Esophagus muscularis mucosa (tissue), 4 donors: ENCODE measurements at regions not wholly inside any gene's neighbourhood (a gene's known extent, or its start where the extent isn't known, plus 50 kb on each side); places are given as distances from the start of the nearest gene placed in this dataset.

ENCODE experiments used
- DNase-seq: peaks from one replicate; pipeline ENCODE4 v3.0.0-alpha.2; 2017; ENCODE audit errors: extremely low spot score
- H3K27ac ChIP-seq, 4 donors: fragments of 200-600 bp; sonication (generic); replicated peaks in 1 of 4; 1 replicate in 3 of 4; 2 replicates in 1 of 4; pipeline ENCODE4 v1.5.1; 2016 to 2019; ENCODE audit warnings: mild to moderate bottlenecking in 1 of 4
- H3K27me3 ChIP-seq, 4 donors: fragments of 200-600 bp; sonication (generic); one replicate each; pipeline versions ENCODE4 v1.5.1 to v1.6.0; 2016 to 2019
- H3K36me3 ChIP-seq, 4 donors: fragments of 200-600 bp; sonication (generic); one replicate each; pipeline ENCODE4 v1.5.1; 2016 to 2019
- H3K4me1 ChIP-seq, 4 donors: fragments of 200-600 bp; sonication (generic); one replicate each; pipeline ENCODE4 v1.5.1; 2016 to 2019
- H3K4me3 ChIP-seq, 4 donors: fragments of 200-600 bp; sonication (generic); 1 replicate in 2 of 4; 2 replicates in 2 of 4; pipeline ENCODE4 v1.5.1; 2016 to 2019; ENCODE audit warnings: mild to moderate bottlenecking in 4 of 4, moderate library complexity in 1 of 4
- H3K9me3 ChIP-seq, 4 donors: fragments of 200-600 bp; sonication (generic); 1 replicate in 3 of 4; 2 replicates in 1 of 4; pipeline ENCODE4 v1.5.1; 2016 to 2019
- CTCF ChIP-seq, 3 experiments: fragments of 200-600 bp in 2 of 3; fragments of 450-650 bp in 1 of 3; sonication (generic) in 2 of 3; IDR thresholded peaks; one replicate each; pipeline ENCODE4 v1.5.1; 2017 to 2019; ENCODE audit warnings: antibody characterized with exemption in 3 of 3, mild to moderate bottlenecking in 2 of 3, moderate library complexity in 1 of 3
- EP300 ChIP-seq: sonication (generic); formaldehyde crosslinking; IDR thresholded peaks from one replicate; pipeline ENCODE4 v1.6.1; 2017; ENCODE audit warnings: antibody characterized with exemption
- POLR2A ChIP-seq: fragments of 450-650 bp; IDR thresholded peaks from one replicate; pipeline ENCODE4 v1.6.1; 2017; ENCODE audit warnings: antibody characterized with exemption, moderate library complexity, mild to moderate bottlenecking, low read depth
- POLR2AphosphoS5 ChIP-seq, 2 donors: sonication (generic); formaldehyde crosslinking; IDR thresholded peaks; one replicate each; pipeline ENCODE4 v1.6.1; 2017; ENCODE audit warnings: antibody characterized with exemption in 2 of 2
- WGBS: methylation state at CpG from one replicate; pipeline ENCODE4 v1.1.5; 2018; 5-methylcytosine and 5-hydroxymethylcytosine counted together
- intact Hi-C: fragments of 100-400 bp; cut with DNase I; formaldehyde crosslinking; loops from one replicate; pipeline ENCODE4 v1.15.1; 2023

DNA sequence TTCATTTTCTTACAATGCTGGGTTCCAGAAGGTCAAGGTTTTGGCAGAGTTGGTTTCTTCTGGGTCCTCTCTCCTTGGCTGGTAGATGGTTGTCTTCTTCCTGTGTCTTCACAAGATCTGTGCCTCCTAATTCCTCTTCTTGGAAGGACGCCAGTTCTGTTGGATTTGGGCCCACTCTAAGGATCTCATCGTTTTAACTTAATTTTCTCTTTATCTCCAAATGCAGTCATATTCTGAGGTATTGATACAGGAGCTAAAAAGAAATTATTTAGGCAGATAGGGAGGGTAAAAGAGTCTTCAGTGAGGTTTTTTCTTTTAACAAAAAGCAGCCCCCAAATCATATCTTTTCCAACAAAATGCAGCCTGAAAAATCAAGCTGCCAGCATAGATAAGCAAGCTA is 998.4 kb downstream of the SOCS6 start:
- TF ChIP-seq POLR2A = no peak
- no peak for TF ChIP-seq CTCF (IDR thresholded peaks at IDR 0.05)
- TF ChIP-seq POLR2AphosphoS5 (IDR thresholded peaks at IDR 0.05) = no peak
- no peak for TF ChIP-seq EP300
- H3K27ac ChIP-seq = no peak overlapping the region
- no peak for DNase-seq
- H3K4me1 ChIP-seq = no peaks in the 10 kb centered on the region
- H3K27me3 ChIP-seq = no peaks in the 10 kb centered on the region
- H3K36me3 ChIP-seq = no peaks in the 10 kb centered on the region
- intact Hi-C loops = no loop called here
- WGBS = 30% methylated on average over 2 of the region's 2 CpGs
- no peak overlapping the region for H3K4me3 ChIP-seq
- H3K9me3 ChIP-seq = no peaks in the 10 kb centered on the region

GRCh38 chr18:71252351-71252865 is 963.6 kb downstream of the SOCS6 start:
- H3K27ac ChIP-seq = no peak overlapping the region
- no peak for TF ChIP-seq CTCF (IDR thresholded peaks at IDR 0.05)
- no peak for TF ChIP-seq EP300
- TF ChIP-seq POLR2A = no peak
- TF ChIP-seq POLR2AphosphoS5 (IDR thresholded peaks at IDR 0.05) = no peak
- no peaks in the 10 kb centered on the region for H3K27me3 ChIP-seq
- H3K36me3 ChIP-seq = no peaks in the 10 kb centered on the region
- H3K4me3 ChIP-seq = no peak overlapping the region
- no peaks in the 10 kb centered on the region for H3K9me3 ChIP-seq
- 77% methylated on average over 6 of the region's 6 CpGs for WGBS
- no peaks in the 10 kb centered on the region for H3K4me1 ChIP-seq
- no peak for DNase-seq
- intact Hi-C loops = no loop called here

GRCh38 chr18:71250191-71250590 is 961.3 kb downstream of the SOCS6 start:
- no peak for DNase-seq
- no peaks in the 10 kb centered on the region for H3K9me3 ChIP-seq
- 81% methylated on average over 1 of the region's 1 CpG for WGBS
- TF ChIP-seq POLR2AphosphoS5 (IDR thresholded peaks at IDR 0.05) (no peak), EP300 (no peak), POLR2A (no peak), CTCF (IDR thresholded peaks at IDR 0.05) (no peak)
- H3K27me3 ChIP-seq = no peaks in the 10 kb centered on the region
- no peaks in the 10 kb centered on the region for H3K4me1 ChIP-seq
- no peaks in the 10 kb centered on the region for H3K36me3 ChIP-seq
- intact Hi-C loops = no loop called here
- H3K27ac ChIP-seq = no peak overlapping the region
- H3K4me3 ChIP-seq = no peak overlapping the region

GRCh38 chr18:71249791-71250190 is 960.9 kb downstream of the SOCS6 start:
- intact Hi-C loops = no loop called here
- no peaks in the 10 kb centered on the region for H3K36me3 ChIP-seq
- no peak overlapping the region for H3K27ac ChIP-seq
- no peaks in the 10 kb centered on the region for H3K27me3 ChIP-seq
- H3K4me3 ChIP-seq = no peak overlapping the region
- DNase-seq = no peak
- no peaks in the 10 kb centered on the region for H3K4me1 ChIP-seq
- no peaks in the 10 kb centered on the region for H3K9me3 ChIP-seq
- TF ChIP-seq EP300 (no peak), POLR2AphosphoS5 (IDR thresholded peaks at IDR 0.05) (no peak), POLR2A (no peak), CTCF (IDR thresholded peaks at IDR 0.05) (no peak)

GRCh38 chr18:71242981-71243380 is 954.1 kb downstream of the SOCS6 start:
- DNase-seq = no peak
- 47% methylated on average over 5 of the region's 5 CpGs for WGBS
- TF ChIP-seq POLR2A = no peak
- no peak for TF ChIP-seq POLR2AphosphoS5 (IDR thresholded peaks at IDR 0.05)
- no peak for TF ChIP-seq EP300
- no peak for TF ChIP-seq CTCF (IDR thresholded peaks at IDR 0.05)
- Histone ChIP-seq H3K4me1 (no peaks in the 10 kb centered on the region), H3K27ac (no peak overlapping the region), H3K36me3 (no peaks in the 10 kb centered on the region), H3K9me3 (no peaks in the 10 kb centered on the region), H3K27me3 (no peaks in the 10 kb centered on the region), H3K4me3 (no peak overlapping the region)
- intact Hi-C loops = no loop called here
